ENCODE measurements at regions not wholly inside any gene's neighbourhood (a gene's known extent, or its start where the extent isn't known, plus 50 kb on each side); places are given as distances from the start of the nearest gene placed in this dataset.

DNA sequence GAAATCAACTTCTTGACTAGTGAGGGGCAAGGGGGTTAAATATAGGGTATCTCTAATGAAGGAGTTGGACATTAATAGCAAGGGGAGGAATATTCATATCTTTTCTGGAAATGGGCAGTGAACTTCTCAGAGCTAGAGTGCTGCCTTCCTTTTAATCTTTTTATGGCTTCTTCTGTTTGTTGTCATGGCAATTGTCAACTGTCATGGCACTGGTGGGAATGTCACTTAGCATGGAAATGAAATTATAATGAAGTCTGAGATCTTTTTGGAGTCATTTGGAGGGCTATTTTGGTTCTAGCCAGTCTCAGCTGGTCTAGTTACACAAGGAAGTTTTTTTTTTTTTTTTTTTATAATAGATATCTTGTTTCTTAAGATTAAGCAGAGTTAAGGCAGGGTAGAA, 250.2 kb downstream of the AASDHPPT start:
- H3K27me3 ChIP-seq (ENCODE audit: insufficient read depth, low read length), result no peaks in the 10 kb centered on the region
- no peak overlapping the region for H3K27ac ChIP-seq (ENCODE audit: low read depth, low read length)
- no peaks in the 10 kb centered on the region for H4K20me1 ChIP-seq (ENCODE audit: insufficient read depth, low read length)
- H3K36me3 ChIP-seq (ENCODE audit: insufficient read depth, low read length), result no peaks in the 10 kb centered on the region
- TF ChIP-seq CTCF (IDR thresholded peaks at IDR 0.05; ENCODE audit: extremely low read depth, low read depth, low read length), result no peak
- H3K4me2 ChIP-seq (ENCODE audit: insufficient read depth, low read length), result no peak overlapping the region
- H3K79me2 ChIP-seq (ENCODE audit: insufficient read depth, low read length), result no peaks in the 10 kb centered on the region
- H3K4me3 ChIP-seq (ENCODE audit: insufficient read depth, low read length), result no peak overlapping the region
- no peaks in the 10 kb centered on the region for H3K9me3 ChIP-seq (ENCODE audit: low read depth, low read length)
- no peaks in the 10 kb centered on the region for H3K4me1 ChIP-seq (ENCODE audit: insufficient read depth, low read length)
- H2AFZ ChIP-seq (ENCODE audit: low read length), result no peak overlapping the region
- DNase-seq (ENCODE audit: insufficient read length, low spot score, missing footprints), result no peak

DNA sequence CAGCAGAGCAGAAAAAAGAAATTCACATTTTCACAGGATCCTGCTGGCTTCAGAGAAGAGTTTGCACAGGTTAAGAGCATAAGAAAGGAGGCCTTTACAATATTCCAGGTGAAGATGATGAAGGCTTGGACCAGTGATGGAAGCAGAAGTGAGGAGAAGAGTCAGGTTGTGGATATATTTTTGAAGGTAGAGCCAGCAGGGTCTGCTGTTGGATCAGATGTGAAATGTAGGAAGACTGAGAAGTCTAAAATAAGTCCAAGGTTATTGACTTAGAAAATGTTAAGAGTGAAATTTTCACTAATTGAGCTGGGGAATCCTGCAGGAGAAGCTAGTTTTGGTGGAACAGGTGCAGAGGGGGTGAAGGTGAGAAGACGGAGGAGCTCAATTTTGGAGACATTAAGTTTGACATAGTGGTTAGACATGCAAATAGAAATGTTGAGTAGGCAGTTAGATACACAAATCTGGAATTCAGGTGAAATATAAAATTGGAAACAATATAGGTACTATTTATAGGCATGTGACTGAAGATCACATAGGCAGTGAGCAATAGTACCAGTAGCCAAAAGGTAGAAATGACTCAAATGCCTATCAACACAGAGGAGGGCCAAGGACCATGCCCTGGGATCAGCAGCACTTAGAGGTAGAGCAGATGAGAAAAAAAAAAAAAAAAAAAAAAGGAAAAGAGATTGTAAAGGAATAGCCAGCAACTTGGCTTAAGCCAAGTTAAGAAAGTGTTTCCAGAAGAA, 252.0 kb downstream of the AASDHPPT start:
- Histone ChIP-seq H4K20me1 (ENCODE audit: insufficient read depth, low read length) (no peaks in the 10 kb centered on the region), H3K27me3 (ENCODE audit: insufficient read depth, low read length) (no peaks in the 10 kb centered on the region), H3K4me1 (ENCODE audit: insufficient read depth, low read length) (no peaks in the 10 kb centered on the region), H3K4me2 (ENCODE audit: insufficient read depth, low read length) (no peak overlapping the region), H3K36me3 (ENCODE audit: insufficient read depth, low read length) (no peaks in the 10 kb centered on the region), H3K27ac (ENCODE audit: low read depth, low read length) (no peak overlapping the region), H2AFZ (ENCODE audit: low read length) (no peak overlapping the region), H3K9me3 (ENCODE audit: low read depth, low read length) (no peaks in the 10 kb centered on the region), H3K4me3 (ENCODE audit: insufficient read depth, low read length) (no peak overlapping the region), H3K79me2 (ENCODE audit: insufficient read depth, low read length) (no peaks in the 10 kb centered on the region)
- DNase-seq (ENCODE audit: insufficient read length, low spot score, missing footprints), result no peak
- TF ChIP-seq CTCF (IDR thresholded peaks at IDR 0.05; ENCODE audit: extremely low read depth, low read depth, low read length), result peak; percentile 37

DNA sequence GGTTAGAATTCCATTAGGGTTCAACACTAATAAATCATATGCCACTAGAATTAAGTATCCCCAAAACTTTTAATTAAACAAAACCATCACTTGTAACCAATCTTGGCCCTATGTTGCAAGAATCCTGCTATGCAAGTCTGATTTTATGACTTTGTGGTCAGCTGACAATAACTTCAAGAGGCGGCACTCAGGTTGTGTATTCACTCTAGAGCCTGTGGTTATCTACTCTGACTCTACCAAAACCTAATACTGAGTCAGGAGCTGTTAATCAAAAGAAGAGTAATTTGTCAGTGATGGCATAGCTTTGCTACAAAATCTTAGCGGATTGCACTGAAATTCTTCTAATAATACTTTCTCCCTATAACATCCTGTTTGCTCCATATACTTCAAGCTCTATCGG, 253.7 kb downstream of the AASDHPPT start:
- H3K79me2 ChIP-seq (ENCODE audit: insufficient read depth, low read length), result no peaks in the 10 kb centered on the region
- H3K4me1 ChIP-seq (ENCODE audit: insufficient read depth, low read length), result no peaks in the 10 kb centered on the region
- DNase-seq (ENCODE audit: insufficient read length, low spot score, missing footprints), result no peak

More for the DNA sequence above, 253.7 kb downstream of the AASDHPPT start:
- no peaks in the 10 kb centered on the region for H4K20me1 ChIP-seq (ENCODE audit: insufficient read depth, low read length)
- H3K27ac ChIP-seq (ENCODE audit: low read depth, low read length), result no peak overlapping the region
- no peaks in the 10 kb centered on the region for H3K36me3 ChIP-seq (ENCODE audit: insufficient read depth, low read length)
- no peak overlapping the region for H3K4me2 ChIP-seq (ENCODE audit: insufficient read depth, low read length)
- no peaks in the 10 kb centered on the region for H3K9me3 ChIP-seq (ENCODE audit: low read depth, low read length)
- no peaks in the 10 kb centered on the region for H3K27me3 ChIP-seq (ENCODE audit: insufficient read depth, low read length)
- H2AFZ ChIP-seq (ENCODE audit: low read length), result no peak overlapping the region
- H3K4me3 ChIP-seq (ENCODE audit: insufficient read depth, low read length), result no peak overlapping the region
- TF ChIP-seq CTCF (IDR thresholded peaks at IDR 0.05; ENCODE audit: extremely low read depth, low read depth, low read length), result no peak

Data from osteoblast (primary cell).